GM12878 (cell line): ENCODE measurements at regions not wholly inside any gene's neighbourhood (a gene's known extent, or its start where the extent isn't known, plus 50 kb on each side); places are given as distances from the start of the nearest gene placed in this dataset.

Experiments
- ATAC-seq: fragments of 200-7000 bp; cut with Tn5 transposase; 3 replicates; pipeline ENCODE4 v1.9.1; 2020; ENCODE audit warnings: mild to moderate bottlenecking, moderate library complexity
- BruUV-seq: library from RNA; stranded (reverse); fragments of 400-500 nt; replicated peaks from 2 replicates; lab custom pipeline; 2021; lab: Mats Ljungman, UMichigan
- CTCF ChIA-PET: fragments of 300-600 bp; sonication (Branson Sonifier 250); formaldehyde crosslinking; extraction: SDS; loops from one replicate; lab custom pipeline; 2021; ENCODE audit warnings: inconsistent platforms; lab: Yijun Ruan, JAX
- POLR2A ChIA-PET: fragments of 350-600 bp; formaldehyde crosslinking; extraction: SDS; loops from one replicate; lab custom pipeline; 2021; ENCODE audit warnings: inconsistent platforms; lab: Charles Lee
- RAD21 ChIA-PET: fragments of 300-600 bp; sonication (Branson Sonifier 250); formaldehyde crosslinking; loops from one replicate; lab custom pipeline; 2023; ENCODE audit warnings: antibody characterized with exemption; ENCODE audit not compliant: unreplicated experiment; lab: Charles Lee
- SMC1A ChIA-PET: fragments of 300-600 bp; sonication (Branson Sonifier 250); formaldehyde crosslinking; loops from one replicate; lab custom pipeline; 2023; ENCODE audit not compliant: unreplicated experiment, uncharacterized antibody; lab: Charles Lee
- DNase-seq: peaks from one replicate; pipeline ENCODE4 v3.0.0-alpha.2; 2011; ENCODE audit warnings: low read depth, low spot score
- FAIRE-seq: peaks from 3 replicates; lab custom pipeline; 2011; peaks lifted over from hg19 to GRCh38; lab: Jason Lieb, UNC
- H2AFZ ChIP-seq: 2 replicates; pipeline ENCODE4 v1.6.0; 2011; ENCODE audit warnings: low read depth, low read length, control low read depth; ENCODE audit not compliant: control insufficient read depth
- H3K27ac ChIP-seq: 2 replicates; pipeline ENCODE4 v1.5.1; 2011; ENCODE audit warnings: control low read depth; ENCODE audit not compliant: control insufficient read depth, insufficient read depth
- H3K27me3 ChIP-seq, 2 experiments: replicated peaks in 1 of 2; 2 replicates each; pipeline versions ENCODE4 v1.6.0 to v1.6.1; 2011; ENCODE audit warnings: low read length in 1 of 2; ENCODE audit not compliant: control insufficient read depth in 2 of 2, insufficient read depth in 2 of 2
- H3K36me3 ChIP-seq, 2 experiments: 2 replicates each; pipeline ENCODE4 v1.5.1; 2011; ENCODE audit warnings: low read length in 1 of 2; ENCODE audit not compliant: control insufficient read depth in 2 of 2, insufficient read depth in 2 of 2
- H3K4me1 ChIP-seq: 2 replicates; pipeline ENCODE4 v1.6.1; 2011; ENCODE audit warnings: mild to moderate bottlenecking, low read length, moderate library complexity, mixed read lengths; ENCODE audit not compliant: control insufficient read depth, insufficient read depth
- H3K4me2 ChIP-seq: 2 replicates; pipeline ENCODE4 v1.6.0; 2011; ENCODE audit warnings: control low read depth; ENCODE audit not compliant: control insufficient read depth, insufficient read depth
- H3K4me3 ChIP-seq: fragments of 200-600 bp; sonication (generic); 2 replicates; pipeline ENCODE4 v1.5.1; 2016
- H3K79me2 ChIP-seq: 2 replicates; pipeline ENCODE4 v1.6.0; 2011; ENCODE audit warnings: low read length; ENCODE audit not compliant: control insufficient read depth, insufficient read depth
- H3K9ac ChIP-seq: 2 replicates; pipeline ENCODE4 v1.8.0; 2011; ENCODE audit warnings: low read length, control low read depth, mixed read lengths; ENCODE audit not compliant: control insufficient read depth, insufficient read depth
- H3K9me3 ChIP-seq: replicated peaks from 3 replicates; pipeline ENCODE4 v1.5.1; 2011; ENCODE audit warnings: mild to moderate bottlenecking, low read length; ENCODE audit not compliant: control insufficient read depth, insufficient read depth
- H4K20me1 ChIP-seq: 2 replicates; pipeline ENCODE4 v1.6.0; 2011; ENCODE audit not compliant: control insufficient read depth, insufficient read depth
- ASH2L ChIP-seq: fragments of 300-600, 200-600 bp; sonication (generic); IDR thresholded peaks from 2 replicates; pipeline ENCODE4 v1.6.1; 2017; ENCODE audit warnings: low read depth, mild to moderate bottlenecking, borderline replicate concordance
- CBX3 ChIP-seq: fragments of 200-600 bp; sonication (generic); IDR thresholded peaks from 2 replicates; pipeline ENCODE4 v1.6.1; 2016; ENCODE audit warnings: low read depth, borderline replicate concordance
- EZH2 ChIP-seq: IDR thresholded peaks from 2 replicates; pipeline ENCODE4 v1.6.1; 2012; ENCODE audit warnings: low read depth, mild to moderate bottlenecking, control low read depth, inconsistent platforms, low read length, borderline replicate concordance; ENCODE audit not compliant: control insufficient read depth
- HDGF ChIP-seq: fragments of 450-650 bp; IDR thresholded peaks from 2 replicates; pipeline ENCODE4 v1.6.1; 2016; ENCODE audit warnings: antibody characterized with exemption
- MXI1 ChIP-seq: fragments of 150-350 bp; IDR thresholded peaks from 2 replicates; pipeline ENCODE4 v1.6.1; 2011; ENCODE audit warnings: low read depth, mild to moderate bottlenecking, inconsistent platforms, low read length, improper control_type of control experiment
- NBN ChIP-seq: fragments of 450-650 bp; IDR thresholded peaks from 2 replicates; pipeline ENCODE4 v1.6.1; 2016
- RELA ChIP-seq: fragments of 450-650 bp; IDR thresholded peaks from 2 replicates; pipeline ENCODE4 v1.8.0; 2014; ENCODE audit warnings: borderline replicate concordance; ENCODE audit not compliant: partially characterized antibody
- SRF ChIP-seq, 2 experiments: IDR thresholded peaks; 2 replicates each; pipeline ENCODE4 v1.6.1; 2011; ENCODE audit warnings: low read depth in 2 of 2, low read length in 2 of 2, mild to moderate bottlenecking in 1 of 2, moderate library complexity in 1 of 2
- TCF7 ChIP-seq: IDR thresholded peaks from 2 replicates; pipeline ENCODE4 v1.6.1; 2014; ENCODE audit warnings: antibody characterized with exemption, borderline replicate concordance
- ZNF217 ChIP-seq: fragments of 450-650 bp; IDR thresholded peaks from 2 replicates; pipeline ENCODE4 v1.6.1; 2017; ENCODE audit warnings: antibody characterized with exemption, mild to moderate bottlenecking
- ZNF384 ChIP-seq: IDR thresholded peaks from 2 replicates; pipeline ENCODE4 v1.6.1; 2012; ENCODE audit warnings: low read depth, mild to moderate bottlenecking, low read length, improper control_type of control experiment, borderline replicate concordance
- ZNF622 ChIP-seq: fragments of 450-650 bp; IDR thresholded peaks from 2 replicates; pipeline ENCODE4 v1.6.1; 2017; ENCODE audit warnings: mild to moderate bottlenecking, inconsistent platforms
- WGBS: methylation state at CpG from one replicate; pipeline ENCODE4 v1.1.6; 2016; ENCODE audit warnings: low lambda C conversion rate; ENCODE audit not compliant: insufficient replicate concordance, insufficient coverage; ENCODE audit errors: missing lambda C conversion rate; 5-methylcytosine and 5-hydroxymethylcytosine counted together
- in situ Hi-C: fragments of 300-500 bp; cut with MboI; formaldehyde crosslinking; loops from 9 replicates; pipeline ENCODE4 v1.14.3; 2018; ENCODE audit warnings: mixed read lengths
- intact Hi-C: fragments of 100-400 bp; cut with micrococcal nuclease; formaldehyde crosslinking; loops from one replicate; pipeline ENCODE4 v1.14.2; 2022; ENCODE audit not compliant: unreplicated experiment
- TF ChIP-seq, protein P1 (sequence below): IDR thresholded peaks from 2 replicates; pipeline ENCODE4 v1.6.1; 2012; ENCODE audit warnings: low read length, inconsistent platforms
- TF ChIP-seq, protein P2 (sequence below): IDR thresholded peaks from 2 replicates; pipeline ENCODE4 v1.6.1; 2012; ENCODE audit warnings: improper control_type of control experiment, low read depth, low read length; ENCODE audit not compliant: insufficient replicate concordance

DNA sequence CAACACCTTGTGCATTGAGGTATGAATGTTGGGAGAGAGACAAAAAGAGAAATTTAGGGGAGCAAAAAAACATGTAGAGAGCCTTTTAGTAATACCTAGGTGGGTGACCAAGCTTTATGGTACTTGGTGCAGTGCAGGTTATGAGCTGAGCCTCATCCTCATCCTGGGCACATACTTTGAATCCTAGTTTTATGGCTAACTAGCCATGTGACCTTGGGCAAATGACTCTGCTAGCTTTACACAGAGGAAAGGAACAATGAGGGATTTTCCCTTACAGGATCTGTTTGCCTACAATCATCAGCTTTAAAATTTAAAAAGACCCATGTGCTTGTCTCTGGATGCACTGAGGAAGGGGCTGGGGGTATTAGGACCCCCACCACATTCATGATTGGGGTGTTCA lies 187.8 kb upstream of the ISX start:
- Histone ChIP-seq H2AFZ (no peak overlapping the region), H3K4me2 (no peak overlapping the region), H3K27me3 (no peaks in the 10 kb centered on the region), H3K27ac (no peak overlapping the region), H3K4me3 (no peak overlapping the region), H3K79me2 (no peaks in the 10 kb centered on the region), H3K4me1 (no peaks in the 10 kb centered on the region), H3K9ac (no peak overlapping the region), H3K9me3 (no peaks in the 10 kb centered on the region; the same call in 2 of the 3 replicates), H4K20me1 (no peaks in the 10 kb centered on the region), H3K36me3 (no peaks in the 10 kb centered on the region)
- no TSS peak for BruUV-seq
- DNase-seq = no peak
- intact Hi-C loops (no loop called here), in situ Hi-C loops (no loop called here)
- ChIA-PET POLR2A (no interaction called here), SMC1A (no interaction called here), RAD21 (no interaction called here), CTCF (no interaction called here)
- ATAC-seq = no peak
- no peak for FAIRE-seq
- TF ChIP-seq RELA (no peak), NBN (no peak)

DNA sequence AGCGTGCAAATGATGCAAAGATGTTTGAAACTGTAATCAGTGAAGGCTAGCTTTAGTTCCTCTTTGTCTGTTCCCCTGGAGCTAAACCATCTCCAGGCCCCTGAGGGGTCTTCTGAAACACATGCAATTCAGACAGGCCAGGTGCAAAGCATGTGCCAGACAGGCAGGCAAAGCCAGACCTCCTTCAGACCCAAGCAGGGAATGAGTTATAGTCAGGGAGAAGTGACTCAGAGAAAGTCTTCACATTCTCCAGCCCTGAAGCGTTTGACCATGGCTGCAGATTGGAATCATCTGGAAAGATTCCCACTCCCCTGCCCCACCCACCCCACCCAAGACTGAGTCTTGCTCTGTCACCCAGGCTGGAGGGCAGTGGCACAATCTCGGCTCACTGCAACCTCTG lies 187.0 kb upstream of the ISX start:
- POLR2A ChIA-PET = no interaction called here
- no peak overlapping the region for H3K27ac ChIP-seq
- no peak overlapping the region for H3K4me3 ChIP-seq
- BruUV-seq = no TSS peak
- H3K36me3 ChIP-seq = no peaks in the 10 kb centered on the region
- H4K20me1 ChIP-seq = no peaks in the 10 kb centered on the region
- DNase-seq (no peak), FAIRE-seq (no peak), ATAC-seq (no peak)
- no peak overlapping the region for H3K9ac ChIP-seq
- WGBS = 13% methylated on average over 3 of the region's 3 CpGs
- SMC1A ChIA-PET = no interaction called here
- no peaks in the 10 kb centered on the region for H3K79me2 ChIP-seq
- no peaks in the 10 kb centered on the region for H3K9me3 ChIP-seq
- intact Hi-C loops = no loop called here
- H2AFZ ChIP-seq = no peak overlapping the region
- CTCF ChIA-PET = no interaction called here
- no peaks in the 10 kb centered on the region for H3K4me1 ChIP-seq
- RAD21 ChIA-PET = no interaction called here
- no peaks in the 10 kb centered on the region for H3K27me3 ChIP-seq
- in situ Hi-C loops = no loop called here
- H3K4me2 ChIP-seq = no peak overlapping the region
- TF ChIP-seq SRF (IDR thresholded peaks at IDR 0.05; ENCODE audit: low read depth in 2 of 2, low read length in 2 of 2) (no peak), HDGF (no peak), EZH2 (no peak), ZNF217 (no peak), ASH2L (no peak), MXI1 (no peak), ZNF622 (no peak), TCF7 (no peak), ZNF384 (no peak), CBX3 (no peak)
- TF ChIP-seq, protein P1, sequence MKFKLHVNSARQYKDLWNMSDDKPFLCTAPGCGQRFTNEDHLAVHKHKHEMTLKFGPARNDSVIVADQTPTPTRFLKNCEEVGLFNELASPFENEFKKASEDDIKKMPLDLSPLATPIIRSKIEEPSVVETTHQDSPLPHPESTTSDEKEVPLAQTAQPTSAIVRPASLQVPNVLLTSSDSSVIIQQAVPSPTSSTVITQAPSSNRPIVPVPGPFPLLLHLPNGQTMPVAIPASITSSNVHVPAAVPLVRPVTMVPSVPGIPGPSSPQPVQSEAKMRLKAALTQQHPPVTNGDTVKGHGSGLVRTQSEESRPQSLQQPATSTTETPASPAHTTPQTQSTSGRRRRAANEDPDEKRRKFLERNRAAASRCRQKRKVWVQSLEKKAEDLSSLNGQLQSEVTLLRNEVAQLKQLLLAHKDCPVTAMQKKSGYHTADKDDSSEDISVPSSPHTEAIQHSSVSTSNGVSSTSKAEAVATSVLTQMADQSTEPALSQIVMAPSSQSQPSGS = no peak
- TF ChIP-seq, protein P2, sequence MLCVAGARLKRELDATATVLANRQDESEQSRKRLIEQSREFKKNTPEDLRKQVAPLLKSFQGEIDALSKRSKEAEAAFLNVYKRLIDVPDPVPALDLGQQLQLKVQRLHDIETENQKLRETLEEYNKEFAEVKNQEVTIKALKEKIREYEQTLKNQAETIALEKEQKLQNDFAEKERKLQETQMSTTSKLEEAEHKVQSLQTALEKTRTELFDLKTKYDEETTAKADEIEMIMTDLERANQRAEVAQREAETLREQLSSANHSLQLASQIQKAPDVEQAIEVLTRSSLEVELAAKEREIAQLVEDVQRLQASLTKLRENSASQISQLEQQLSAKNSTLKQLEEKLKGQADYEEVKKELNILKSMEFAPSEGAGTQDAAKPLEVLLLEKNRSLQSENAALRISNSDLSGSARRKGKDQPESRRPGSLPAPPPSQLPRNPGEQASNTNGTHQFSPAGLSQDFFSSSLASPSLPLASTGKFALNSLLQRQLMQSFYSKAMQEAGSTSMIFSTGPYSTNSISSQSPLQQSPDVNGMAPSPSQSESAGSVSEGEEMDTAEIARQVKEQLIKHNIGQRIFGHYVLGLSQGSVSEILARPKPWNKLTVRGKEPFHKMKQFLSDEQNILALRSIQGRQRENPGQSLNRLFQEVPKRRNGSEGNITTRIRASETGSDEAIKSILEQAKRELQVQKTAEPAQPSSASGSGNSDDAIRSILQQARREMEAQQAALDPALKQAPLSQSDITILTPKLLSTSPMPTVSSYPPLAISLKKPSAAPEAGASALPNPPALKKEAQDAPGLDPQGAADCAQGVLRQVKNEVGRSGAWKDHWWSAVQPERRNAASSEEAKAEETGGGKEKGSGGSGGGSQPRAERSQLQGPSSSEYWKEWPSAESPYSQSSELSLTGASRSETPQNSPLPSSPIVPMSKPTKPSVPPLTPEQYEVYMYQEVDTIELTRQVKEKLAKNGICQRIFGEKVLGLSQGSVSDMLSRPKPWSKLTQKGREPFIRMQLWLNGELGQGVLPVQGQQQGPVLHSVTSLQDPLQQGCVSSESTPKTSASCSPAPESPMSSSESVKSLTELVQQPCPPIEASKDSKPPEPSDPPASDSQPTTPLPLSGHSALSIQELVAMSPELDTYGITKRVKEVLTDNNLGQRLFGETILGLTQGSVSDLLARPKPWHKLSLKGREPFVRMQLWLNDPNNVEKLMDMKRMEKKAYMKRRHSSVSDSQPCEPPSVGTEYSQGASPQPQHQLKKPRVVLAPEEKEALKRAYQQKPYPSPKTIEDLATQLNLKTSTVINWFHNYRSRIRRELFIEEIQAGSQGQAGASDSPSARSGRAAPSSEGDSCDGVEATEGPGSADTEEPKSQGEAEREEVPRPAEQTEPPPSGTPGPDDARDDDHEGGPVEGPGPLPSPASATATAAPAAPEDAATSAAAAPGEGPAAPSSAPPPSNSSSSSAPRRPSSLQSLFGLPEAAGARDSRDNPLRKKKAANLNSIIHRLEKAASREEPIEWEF = no peak
